Keratinocyte (primary cell): ENCODE measurements at regions not wholly inside any gene's neighbourhood (a gene's known extent, or its start where the extent isn't known, plus 50 kb on each side); places are given as distances from the start of the nearest gene placed in this dataset.

Experiments
- DNase-seq: peaks from one replicate; pipeline ENCODE4 v3.0.0-alpha.2; 2011; ENCODE audit warnings: low read depth, missing footprints, low spot score
- FAIRE-seq: peaks from 2 replicates; lab custom pipeline; 2011; peaks lifted over from hg19 to GRCh38; lab: Jason Lieb, UNC
- H2AFZ ChIP-seq: 2 replicates; pipeline ENCODE4 v1.6.0; 2012; ENCODE audit warnings: low read length, control low read depth, inconsistent platforms; ENCODE audit not compliant: control insufficient read depth
- H3K27ac ChIP-seq: 2 replicates; pipeline ENCODE4 v1.5.1; 2011; ENCODE audit warnings: low read length; ENCODE audit not compliant: control insufficient read depth, insufficient read depth
- H3K27me3 ChIP-seq: 3 replicates; pipeline ENCODE4 v1.6.0; 2011; ENCODE audit warnings: low read length; ENCODE audit not compliant: control insufficient read depth, insufficient read depth; ENCODE audit errors: extremely low read depth
- H3K36me3 ChIP-seq, 2 experiments: 2 replicates in 1 of 2; 3 replicates in 1 of 2; pipeline ENCODE4 v1.5.1; 2011; ENCODE audit warnings: low read length in 2 of 2, mild to moderate bottlenecking in 1 of 2; ENCODE audit not compliant: control insufficient read depth in 2 of 2, insufficient read depth in 2 of 2; ENCODE audit errors: extremely low read depth in 1 of 2
- H3K4me1 ChIP-seq: 3 replicates; pipeline ENCODE4 v1.5.1; 2011; ENCODE audit warnings: low read length; ENCODE audit not compliant: control insufficient read depth, insufficient read depth; ENCODE audit errors: extremely low read depth
- H3K4me2 ChIP-seq: 3 replicates; pipeline ENCODE4 v1.6.0; 2011; ENCODE audit warnings: low read depth, low read length; ENCODE audit not compliant: control insufficient read depth, insufficient read depth; ENCODE audit errors: extremely low read depth
- H3K4me3 ChIP-seq, 3 experiments: fragments of 200-600 bp in 1 of 3; sonication (generic) in 1 of 3; 2 replicates in 2 of 3; 3 replicates in 1 of 3; pipeline ENCODE4 v1.5.1; 2011 to 2016; ENCODE audit warnings: low read length in 3 of 3, mild to moderate bottlenecking in 3 of 3, control low read depth in 2 of 3, inconsistent platforms in 1 of 3, low read depth in 1 of 3, mixed read lengths in 1 of 3, mixed run types in 1 of 3, moderate library complexity in 1 of 3; ENCODE audit not compliant: control insufficient read depth in 2 of 3, insufficient read depth in 2 of 3; ENCODE audit errors: extremely low read depth in 1 of 3
- H3K79me2 ChIP-seq: 2 replicates; pipeline ENCODE4 v1.6.0; 2012; ENCODE audit warnings: low read length; ENCODE audit not compliant: control insufficient read depth, insufficient read depth
- H3K9ac ChIP-seq: 3 replicates; pipeline ENCODE4 v1.6.0; 2011; ENCODE audit warnings: low read length; ENCODE audit not compliant: control insufficient read depth, insufficient read depth; ENCODE audit errors: extremely low read depth
- H3K9me1 ChIP-seq: 3 replicates; pipeline ENCODE4 v1.6.0; 2011; ENCODE audit warnings: low read length; ENCODE audit not compliant: control insufficient read depth, insufficient read depth; ENCODE audit errors: extremely low read depth
- H3K9me3 ChIP-seq: 2 replicates; pipeline ENCODE4 v1.5.1; 2012; ENCODE audit warnings: low read depth, low read length; ENCODE audit not compliant: control insufficient read depth
- H4K20me1 ChIP-seq: 3 replicates; pipeline ENCODE4 v1.6.0; 2011; ENCODE audit warnings: low read length; ENCODE audit not compliant: control insufficient read depth, insufficient read depth; ENCODE audit errors: extremely low read depth
- EZH2 ChIP-seq: IDR thresholded peaks from one replicate; pipeline ENCODE4 v1.6.1; 2012; ENCODE audit warnings: inconsistent platforms, mild to moderate bottlenecking, low read length, moderate library complexity
- dilution Hi-C: fragments of 300-500 bp; cut with MboI; formaldehyde crosslinking; loops from one replicate; pipeline ENCODE4 v1.7.0; 2020; ENCODE audit warnings: low sequenced_read_pairs; ENCODE audit not compliant: extremely low pct_ligation_motif_present
- TF ChIP-seq, protein P1 (sequence below), 3 experiments: IDR thresholded peaks in 1 of 3; conservative IDR thresholded peaks in 1 of 3; optimal IDR thresholded peaks in 1 of 3; 2 replicates in 2 of 3; 3 replicates in 1 of 3; pipeline versions ENCODE3 to v1.5.1; 2011; ENCODE audit warnings: low read length in 3 of 3, mild to moderate bottlenecking in 3 of 3, moderate library complexity in 2 of 3, control low read depth in 1 of 3, inconsistent platforms in 1 of 3; ENCODE audit not compliant: insufficient read depth in 2 of 3; ENCODE audit errors: extremely low read depth in 1 of 3

DNA sequence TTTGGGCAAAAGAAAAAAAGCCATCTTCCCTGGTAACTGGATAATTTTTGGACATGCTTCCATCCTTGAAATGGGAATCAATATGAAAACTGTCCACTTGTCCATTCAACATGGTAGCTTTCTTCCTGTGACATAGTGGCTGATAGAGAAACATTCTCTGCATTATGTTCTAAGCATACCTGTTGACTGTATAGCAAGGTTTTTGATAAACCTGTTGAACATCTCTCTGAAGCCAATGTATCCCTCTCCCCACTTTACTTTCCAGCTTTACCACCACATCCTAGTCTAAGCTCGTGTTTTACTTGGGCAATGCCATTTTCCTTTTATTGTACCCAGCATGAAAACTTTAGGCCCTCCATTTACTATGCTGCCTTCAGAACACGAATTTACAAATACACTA, 630.1 kb downstream of the TOX3 start:
- FAIRE-seq = no peak
- Histone ChIP-seq H2AFZ (no peak overlapping the region), H3K4me1 (no peaks in the 10 kb centered on the region), H3K9me1 (no peaks in the 10 kb centered on the region), H3K9ac (no peak overlapping the region), H3K79me2 (no peaks in the 10 kb centered on the region), H4K20me1 (no peaks in the 10 kb centered on the region), H3K36me3 (no peaks in the 10 kb centered on the region), H3K4me3 (no peak overlapping the region), H3K9me3 (no peaks in the 10 kb centered on the region), H3K27me3 (no peaks in the 10 kb centered on the region), H3K27ac (no peak overlapping the region), H3K4me2 (no peak overlapping the region)
- dilution Hi-C loops = no loop called here
- no peak for DNase-seq
- TF ChIP-seq, protein P1, sequence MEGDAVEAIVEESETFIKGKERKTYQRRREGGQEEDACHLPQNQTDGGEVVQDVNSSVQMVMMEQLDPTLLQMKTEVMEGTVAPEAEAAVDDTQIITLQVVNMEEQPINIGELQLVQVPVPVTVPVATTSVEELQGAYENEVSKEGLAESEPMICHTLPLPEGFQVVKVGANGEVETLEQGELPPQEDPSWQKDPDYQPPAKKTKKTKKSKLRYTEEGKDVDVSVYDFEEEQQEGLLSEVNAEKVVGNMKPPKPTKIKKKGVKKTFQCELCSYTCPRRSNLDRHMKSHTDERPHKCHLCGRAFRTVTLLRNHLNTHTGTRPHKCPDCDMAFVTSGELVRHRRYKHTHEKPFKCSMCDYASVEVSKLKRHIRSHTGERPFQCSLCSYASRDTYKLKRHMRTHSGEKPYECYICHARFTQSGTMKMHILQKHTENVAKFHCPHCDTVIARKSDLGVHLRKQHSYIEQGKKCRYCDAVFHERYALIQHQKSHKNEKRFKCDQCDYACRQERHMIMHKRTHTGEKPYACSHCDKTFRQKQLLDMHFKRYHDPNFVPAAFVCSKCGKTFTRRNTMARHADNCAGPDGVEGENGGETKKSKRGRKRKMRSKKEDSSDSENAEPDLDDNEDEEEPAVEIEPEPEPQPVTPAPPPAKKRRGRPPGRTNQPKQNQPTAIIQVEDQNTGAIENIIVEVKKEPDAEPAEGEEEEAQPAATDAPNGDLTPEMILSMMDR (optimal IDR thresholded peaks at IDR 0.05 in 1 of 3, IDR thresholded peaks at IDR 0.05 in 1 of 3, conservative IDR thresholded peaks at IDR 0.05 in 1 of 3; ENCODE audit: extremely low read depth in 1 of 3, insufficient read depth in 2 of 3, low read length in 3 of 3) = no peak
- no peak for TF ChIP-seq EZH2

DNA sequence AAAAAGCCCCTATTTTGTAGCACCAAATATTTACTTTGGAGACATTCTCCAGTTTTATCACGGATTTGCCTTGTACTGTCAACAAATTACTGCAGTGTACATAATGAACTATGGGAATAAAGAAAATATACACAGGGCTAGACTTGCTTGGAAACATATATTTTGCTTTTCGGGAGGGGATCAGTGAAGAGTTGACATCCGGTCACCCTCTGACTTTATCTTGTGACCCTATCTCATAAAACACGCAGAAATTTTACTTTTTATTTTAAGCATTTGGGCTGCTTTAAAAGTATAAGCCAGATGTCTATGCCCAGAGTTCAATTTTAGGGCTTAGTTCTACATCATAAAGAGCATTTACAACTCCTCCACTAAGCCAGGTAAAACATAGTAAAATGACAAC, 630.7 kb downstream of the TOX3 start:
- TF ChIP-seq, protein P1 (optimal IDR thresholded peaks at IDR 0.05 in 1 of 3, IDR thresholded peaks at IDR 0.05 in 1 of 3, conservative IDR thresholded peaks at IDR 0.05 in 1 of 3; ENCODE audit: extremely low read depth in 1 of 3, insufficient read depth in 2 of 3, low read length in 3 of 3) = no peak
- TF ChIP-seq EZH2 = no peak

More for the DNA sequence above, 630.7 kb downstream of the TOX3 start:
- no peak overlapping the region for H3K9ac ChIP-seq
- H3K9me1 ChIP-seq = no peaks in the 10 kb centered on the region
- H3K79me2 ChIP-seq = no peaks in the 10 kb centered on the region
- dilution Hi-C loops = no loop called here
- H3K4me2 ChIP-seq = no peak overlapping the region
- H3K27ac ChIP-seq = no peak overlapping the region
- DNase-seq = no peak
- FAIRE-seq = no peak
- H3K27me3 ChIP-seq = no peaks in the 10 kb centered on the region
- H2AFZ ChIP-seq = no peak overlapping the region
- no peaks in the 10 kb centered on the region for H3K4me1 ChIP-seq
- H3K9me3 ChIP-seq = no peaks in the 10 kb centered on the region
- H3K4me3 ChIP-seq = no peak overlapping the region
- H4K20me1 ChIP-seq = no peaks in the 10 kb centered on the region
- H3K36me3 ChIP-seq = no peaks in the 10 kb centered on the region
